GM18873 (cell line): ENCODE measurements at regions not wholly inside any gene's neighbourhood (a gene's known extent, or its start where the extent isn't known, plus 50 kb on each side); places are given as distances from the start of the nearest gene placed in this dataset.

Experiments used
- ATAC-seq: cut with Tn5 transposase; IDR thresholded peaks from one replicate; pipeline ENCODE4 v1.9.1; 2021; ENCODE audit warnings: mild to moderate bottlenecking, moderate library complexity, moderate number of reproducible peaks; ENCODE audit not compliant: unreplicated experiment, low FRiP score

DNA sequence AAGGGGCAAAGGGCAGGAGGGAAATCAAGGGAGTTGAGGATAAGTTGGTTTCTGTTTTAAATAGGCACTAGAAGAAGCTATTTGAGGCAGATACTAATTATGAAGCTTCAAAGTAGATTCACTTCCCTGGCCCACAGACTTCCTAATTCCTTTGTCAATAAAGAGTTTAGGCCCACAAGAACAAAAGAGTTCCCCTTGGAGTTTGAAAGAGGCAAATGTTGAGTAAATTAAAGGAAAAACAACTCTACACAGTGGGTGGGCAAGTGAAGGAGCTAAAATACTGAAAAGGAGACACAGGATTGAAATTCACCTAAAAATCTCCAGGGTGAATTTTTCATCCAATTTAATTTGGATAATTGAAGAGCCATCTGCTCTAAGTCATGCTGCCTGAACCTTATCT lies 411.7 kb upstream of the RORA start:
- no peak for ATAC-seq

DNA sequence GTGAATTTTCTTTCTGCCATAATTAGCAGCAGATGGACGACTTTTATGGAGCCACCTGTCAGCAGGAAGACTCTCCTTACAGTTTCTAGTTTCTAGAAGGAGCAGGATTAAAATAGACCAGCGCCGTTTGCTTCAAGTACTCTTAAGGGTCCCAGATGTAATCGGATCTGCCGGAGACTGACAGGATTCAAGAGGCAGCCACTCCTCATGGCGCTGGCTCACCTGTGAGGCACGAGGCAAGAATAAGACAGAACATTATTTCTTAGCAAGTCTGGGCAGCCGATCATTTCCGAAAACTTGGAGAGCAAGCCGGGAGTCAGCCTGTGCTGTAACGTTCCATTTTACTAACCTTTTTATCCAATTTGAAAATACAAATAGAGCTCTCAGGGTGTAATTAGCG lies 410.4 kb upstream of the RORA start:
- ATAC-seq: no peak

DNA sequence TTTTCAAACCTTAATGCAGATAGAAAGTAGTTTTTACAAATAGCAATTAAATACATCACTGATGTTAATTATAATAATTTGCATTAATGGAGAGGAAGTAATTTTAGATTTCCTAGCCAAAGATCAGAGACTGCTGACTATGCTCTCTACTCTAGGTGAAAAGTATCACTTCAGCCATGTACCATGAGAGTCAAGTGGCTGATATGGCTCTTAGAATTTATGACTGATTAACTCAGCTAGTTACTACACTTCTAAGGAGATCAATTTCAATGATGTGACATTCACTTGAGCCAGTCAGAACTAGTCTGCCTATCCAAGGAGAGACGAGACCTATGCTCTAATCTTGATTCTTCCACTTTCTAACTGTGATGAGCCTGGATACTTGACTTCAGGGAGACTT lies 405.7 kb upstream of the RORA start:
- ATAC-seq: no peak

DNA sequence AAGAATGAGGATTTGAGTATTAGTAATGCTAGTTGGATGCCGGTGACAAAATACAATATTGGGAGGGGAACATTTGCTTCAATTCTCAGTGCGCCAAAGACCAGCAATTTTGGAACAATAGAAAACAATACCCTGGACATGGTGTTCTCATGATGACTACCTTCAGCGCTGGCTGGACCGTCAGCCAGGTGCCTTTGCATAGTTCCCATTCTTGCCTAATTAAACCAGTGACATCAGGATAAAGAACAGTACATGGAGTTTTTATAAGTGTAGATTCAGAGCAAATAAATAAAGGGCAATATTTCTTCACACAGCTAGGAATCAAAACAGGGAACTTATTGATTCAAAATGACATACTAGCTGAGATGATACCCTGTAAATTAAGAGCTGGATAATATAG lies 404.8 kb upstream of the RORA start:
- no peak for ATAC-seq

DNA sequence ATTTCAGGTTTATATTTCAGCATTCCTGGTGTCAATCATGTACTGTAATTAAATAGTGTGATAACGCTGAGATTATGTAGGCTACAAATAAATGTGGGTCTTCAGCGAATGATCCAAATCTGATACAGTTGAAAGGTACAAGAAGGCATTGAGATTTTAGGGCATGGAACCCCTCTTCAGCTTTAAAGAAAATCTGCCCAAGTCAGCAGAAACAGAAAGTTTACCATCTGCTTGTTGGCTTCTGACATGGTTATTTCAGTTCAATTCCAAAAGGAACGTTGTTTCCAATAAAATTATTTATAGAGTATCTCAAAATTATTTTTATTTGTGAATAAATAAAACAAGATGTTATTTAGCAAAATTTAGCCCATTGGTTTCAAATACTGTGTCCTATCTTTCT lies 400.2 kb upstream of the RORA start:
- no peak for ATAC-seq

DNA sequence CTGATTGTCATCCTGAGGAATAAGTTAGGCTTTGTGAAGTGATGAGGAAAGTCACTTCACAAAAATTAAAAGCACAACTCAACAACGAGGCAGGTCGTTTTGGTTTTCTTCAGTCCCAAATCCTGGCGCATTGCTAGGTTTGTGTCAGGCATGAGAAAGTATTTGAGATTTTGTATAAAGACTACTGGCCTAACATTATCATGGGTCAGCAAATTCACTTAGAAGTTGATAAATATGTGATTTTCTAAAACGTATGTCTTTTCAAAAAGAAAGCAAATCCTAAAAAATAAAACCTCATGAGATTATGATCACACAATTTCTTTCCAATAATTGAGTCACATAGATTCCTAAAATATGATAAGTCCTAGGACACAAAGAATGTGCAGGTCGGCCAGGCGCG lies 395.8 kb upstream of the RORA start:
- ATAC-seq: no peak

DNA sequence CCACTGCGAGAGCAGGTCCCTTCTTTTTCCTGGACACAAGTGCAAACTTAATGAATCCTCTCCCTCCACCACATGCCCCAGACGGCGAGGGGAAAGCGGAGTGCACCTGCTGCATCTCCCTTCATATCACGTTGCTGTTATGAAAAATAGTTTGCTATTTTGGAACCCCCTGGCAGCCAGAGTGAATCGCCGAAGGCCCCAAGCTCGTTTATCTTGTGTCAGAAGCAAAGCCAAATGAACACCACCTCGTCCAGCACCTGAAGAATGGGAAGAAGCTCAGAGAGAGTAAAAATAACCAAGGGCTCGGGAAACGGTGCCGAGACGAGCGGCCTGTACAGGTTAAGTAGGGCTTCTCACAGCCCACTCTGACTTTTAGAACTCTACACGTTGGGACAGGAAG lies 394.6 kb upstream of the RORA start:
- no peak for ATAC-seq

DNA sequence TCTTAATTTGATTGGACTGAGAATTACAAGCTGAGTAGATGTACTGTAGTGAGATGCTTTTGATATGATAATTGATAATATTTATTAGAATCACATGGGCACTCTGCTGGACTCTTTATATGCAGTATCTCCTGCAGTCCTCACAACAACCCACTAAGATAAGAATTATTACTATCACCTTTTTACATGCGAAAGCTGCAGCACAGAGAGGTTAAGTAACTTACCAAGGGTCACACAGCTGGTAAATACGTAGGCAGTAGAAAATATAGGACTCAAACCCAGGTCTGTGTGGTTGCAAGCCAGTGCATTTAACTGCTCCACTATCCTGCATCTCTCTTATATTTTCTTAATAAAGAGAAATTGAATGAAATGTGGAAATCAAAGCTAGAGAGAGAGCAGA lies 392.8 kb upstream of the RORA start:
- no peak for ATAC-seq

DNA sequence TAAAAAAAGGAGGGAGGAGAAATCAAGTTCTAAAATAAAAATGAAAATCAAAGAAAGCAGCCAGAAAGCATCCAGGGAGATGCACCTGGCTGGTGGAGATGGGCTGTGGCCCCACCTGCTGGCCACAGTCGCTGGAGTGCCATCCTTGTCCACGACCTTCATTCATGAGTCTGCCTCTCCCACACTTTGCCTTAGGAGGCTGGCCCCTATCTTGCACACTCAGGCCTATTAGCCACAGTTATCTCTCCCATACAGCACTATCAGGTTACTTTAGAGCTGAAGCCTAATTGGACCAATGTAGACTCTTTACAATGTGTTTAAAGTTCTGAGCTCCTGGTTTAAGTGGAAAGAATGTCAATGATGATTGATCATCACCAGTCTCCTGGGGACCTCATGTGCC lies 392.0 kb upstream of the RORA start:
- no peak for ATAC-seq

DNA sequence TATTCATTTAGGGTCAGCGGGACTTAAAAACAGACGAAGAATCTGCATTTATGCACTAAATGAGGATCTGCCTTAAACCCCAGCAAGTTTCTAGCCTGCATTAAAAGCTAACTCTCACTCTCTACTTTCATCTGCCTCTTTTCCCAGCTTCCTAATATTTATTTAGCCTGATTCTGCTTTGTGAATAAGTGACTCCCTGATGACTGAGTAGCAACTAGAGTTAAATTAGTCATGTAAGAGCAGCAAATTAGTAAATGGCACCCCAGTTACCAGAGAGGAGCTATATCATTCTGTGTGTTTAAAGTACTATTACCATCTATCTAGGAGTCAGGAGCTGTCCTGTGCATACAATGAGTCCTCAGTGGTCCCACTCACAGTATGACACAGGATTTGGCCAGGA lies 391.0 kb upstream of the RORA start:
- no peak for ATAC-seq

DNA sequence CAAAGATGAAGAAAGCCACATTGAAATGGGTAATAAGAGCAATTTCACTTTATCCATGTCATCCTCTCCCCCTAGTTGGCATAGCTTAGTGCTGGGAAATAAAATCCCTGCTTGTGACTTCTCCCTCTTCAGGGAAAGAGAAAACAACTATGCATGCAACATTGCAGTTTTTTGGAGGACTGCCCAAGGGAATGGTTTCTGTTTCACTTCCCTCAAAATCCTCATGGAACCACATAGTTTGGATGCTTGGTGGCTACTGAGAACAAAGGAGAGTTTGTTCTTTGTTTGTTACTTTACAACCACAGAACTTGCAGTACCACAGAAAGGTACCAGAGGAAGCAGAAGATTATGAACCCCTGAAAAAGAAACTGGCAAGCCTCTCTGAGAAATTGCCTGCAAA lies 384.6 kb upstream of the RORA start:
- no peak for ATAC-seq

DNA sequence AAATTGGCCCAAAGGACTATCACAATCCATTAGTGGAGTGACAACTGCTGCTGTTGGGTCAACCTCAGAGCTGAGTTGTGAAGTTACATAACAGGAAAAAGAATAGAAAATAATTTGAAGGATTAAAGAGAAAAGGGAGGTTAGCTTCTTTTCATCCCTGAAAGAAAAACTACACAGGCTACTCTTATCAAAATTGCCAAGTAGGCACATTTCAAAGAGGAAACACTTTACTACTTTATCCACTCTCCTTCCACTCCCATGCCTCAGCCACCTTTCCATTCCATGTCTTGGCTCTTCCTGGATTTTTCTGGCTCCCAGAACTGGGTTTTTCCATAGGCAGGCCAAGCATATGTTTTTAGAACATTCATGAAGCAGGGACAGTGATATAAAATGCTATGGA lies 384.0 kb upstream of the RORA start:
- no peak for ATAC-seq

DNA sequence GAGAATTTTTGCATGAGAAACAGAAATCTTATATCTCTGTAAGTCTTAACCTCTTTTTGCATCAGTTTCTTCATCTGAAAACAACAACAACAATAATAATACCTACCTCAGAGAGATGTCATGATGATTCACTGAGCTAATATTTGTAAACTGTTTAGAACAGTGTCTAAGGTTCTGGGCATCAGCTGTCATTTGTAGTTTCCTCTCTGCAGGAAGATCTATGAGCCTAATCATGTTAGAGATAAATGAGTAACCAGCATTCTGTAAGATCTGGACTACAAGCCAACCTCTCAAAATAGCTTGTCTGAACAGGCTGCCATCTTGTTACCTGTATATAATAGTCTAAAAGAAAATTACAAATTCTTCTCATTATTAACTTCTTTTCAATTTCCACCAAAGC lies 383.0 kb upstream of the RORA start:
- no peak for ATAC-seq

DNA sequence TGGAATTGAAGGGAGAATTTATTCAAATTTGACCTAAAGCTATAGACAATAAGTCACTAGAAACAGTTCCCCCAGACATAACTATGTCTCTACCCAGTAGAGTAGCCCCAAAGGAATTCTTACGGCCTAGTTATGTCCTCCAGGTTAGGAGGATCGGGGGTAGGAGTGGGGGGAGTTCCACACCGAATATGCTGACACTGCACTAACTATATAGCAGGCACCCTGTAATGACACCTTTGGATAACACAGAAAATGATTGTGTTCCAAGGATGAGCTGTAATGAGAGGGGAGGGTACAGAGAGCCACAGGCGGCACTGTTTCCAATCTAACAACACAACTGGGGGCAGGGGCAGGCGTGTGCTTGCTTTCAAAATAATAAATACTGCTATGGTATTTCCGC lies 376.2 kb upstream of the RORA start:
- no peak for ATAC-seq

DNA sequence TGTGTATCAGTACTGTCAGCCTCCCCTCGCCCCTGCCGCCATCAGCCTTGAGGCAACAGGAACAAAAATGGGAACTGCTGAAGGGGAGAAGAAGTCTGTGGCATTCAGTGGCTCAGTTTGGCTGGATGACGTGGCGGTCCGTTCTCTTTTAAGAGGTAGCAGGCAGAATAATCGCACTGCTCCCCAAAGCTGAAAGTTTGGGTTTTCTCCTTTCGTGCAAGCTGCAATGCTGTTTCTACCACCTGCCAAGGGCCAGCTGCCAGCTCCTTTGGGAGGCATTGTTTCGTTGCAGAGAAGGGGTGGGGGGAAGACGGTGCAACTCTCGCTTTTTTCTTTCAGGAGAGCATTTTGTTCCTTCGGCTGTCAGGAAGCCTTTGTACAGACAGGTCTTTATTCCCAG lies 369.6 kb upstream of the RORA start:
- no peak for ATAC-seq

DNA sequence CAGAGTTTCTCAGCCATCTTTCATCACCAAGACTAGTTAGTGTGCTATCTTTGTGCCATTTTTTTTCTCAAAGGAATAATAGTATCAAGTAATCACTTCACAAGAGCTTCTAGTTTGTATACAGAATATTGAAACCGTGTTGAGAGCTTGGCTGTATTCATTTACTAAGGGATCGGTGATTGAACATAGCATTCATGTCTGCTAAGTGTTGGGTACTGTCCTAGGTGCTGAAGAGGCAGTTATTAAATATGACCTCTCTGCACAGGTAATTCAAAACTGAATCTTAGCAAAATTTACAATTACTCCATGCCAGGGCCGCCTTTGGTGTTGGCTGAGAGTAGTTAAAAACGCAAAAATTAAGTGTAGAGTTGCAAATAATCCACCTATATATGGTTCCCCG lies 355.3 kb upstream of the RORA start:
- no peak for ATAC-seq

DNA sequence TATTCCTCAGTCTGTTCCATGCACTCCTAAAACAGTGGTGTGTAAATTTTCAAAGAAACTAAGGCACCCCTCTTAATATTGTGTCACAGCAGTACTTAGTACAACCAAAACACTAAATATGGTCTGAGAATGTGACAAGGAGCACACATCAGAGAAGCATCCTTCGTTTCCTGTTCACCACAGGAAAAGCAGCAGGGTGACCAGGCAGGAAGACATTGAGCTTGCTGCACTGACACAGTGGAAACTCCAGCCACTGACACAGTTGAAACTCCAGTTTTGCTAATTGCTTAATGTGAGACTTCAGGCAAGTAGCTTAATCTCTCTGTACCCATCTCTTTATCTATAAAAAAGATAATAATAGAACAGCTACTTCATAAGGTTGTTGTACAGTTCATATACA lies 353.0 kb upstream of the RORA start:
- no peak for ATAC-seq

DNA sequence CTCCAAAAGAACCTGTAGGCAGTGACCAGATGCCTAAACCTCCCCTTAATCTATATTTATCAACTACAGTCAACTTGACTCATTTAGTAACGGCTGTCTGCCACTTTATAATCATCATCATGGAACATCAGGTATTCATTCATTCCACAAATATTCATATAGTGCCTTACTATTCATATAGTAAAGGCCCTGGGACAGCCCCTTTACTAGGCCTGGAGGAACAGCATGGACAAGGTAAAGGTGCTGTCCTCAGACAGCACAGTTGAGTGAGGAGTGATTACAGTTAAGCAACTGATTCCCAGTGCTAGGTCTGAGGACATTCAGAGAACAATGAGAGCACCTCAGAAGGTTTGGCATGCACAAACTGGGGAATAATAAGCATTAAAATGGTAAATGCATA lies 346.5 kb upstream of the RORA start:
- no peak for ATAC-seq

DNA sequence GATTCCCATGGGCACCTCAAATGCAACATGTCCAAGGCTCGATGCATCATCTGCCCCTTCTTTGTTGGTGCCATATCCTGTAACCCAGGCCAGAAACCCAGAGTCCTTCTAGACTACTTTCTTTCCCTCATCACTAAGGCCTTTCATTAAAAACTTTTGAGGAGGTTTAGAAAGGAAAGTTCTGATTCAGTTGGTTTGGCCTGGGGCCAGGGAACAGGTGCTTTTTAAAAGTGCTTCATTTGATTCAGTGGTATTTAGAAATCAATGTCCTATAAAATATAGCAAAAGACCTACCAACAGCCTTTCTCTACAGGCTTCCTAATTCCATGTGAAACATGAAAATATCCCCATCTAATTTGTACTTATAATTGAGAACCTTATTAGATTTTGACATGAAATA lies 341.9 kb upstream of the RORA start:
- no peak for ATAC-seq

DNA sequence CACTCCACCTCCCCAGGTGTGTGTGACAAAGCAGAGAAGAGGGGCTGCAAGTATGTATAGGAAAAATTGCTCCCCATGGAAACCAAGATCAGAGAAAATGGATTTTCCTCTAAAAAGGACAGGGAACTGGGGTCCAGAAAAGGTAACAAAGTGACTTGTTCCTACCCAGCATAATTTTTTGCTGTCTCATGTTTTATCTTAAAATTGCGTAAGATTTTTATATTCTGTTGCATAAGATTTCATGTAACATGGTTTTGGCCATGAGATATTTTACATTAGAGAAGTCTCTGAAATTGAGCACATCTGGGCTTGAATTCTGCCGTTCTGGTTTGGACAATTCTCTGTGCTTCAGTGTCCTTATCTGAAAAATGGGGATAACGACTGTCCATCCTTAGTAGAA lies 335.7 kb upstream of the RORA start:
- ATAC-seq: no peak

DNA sequence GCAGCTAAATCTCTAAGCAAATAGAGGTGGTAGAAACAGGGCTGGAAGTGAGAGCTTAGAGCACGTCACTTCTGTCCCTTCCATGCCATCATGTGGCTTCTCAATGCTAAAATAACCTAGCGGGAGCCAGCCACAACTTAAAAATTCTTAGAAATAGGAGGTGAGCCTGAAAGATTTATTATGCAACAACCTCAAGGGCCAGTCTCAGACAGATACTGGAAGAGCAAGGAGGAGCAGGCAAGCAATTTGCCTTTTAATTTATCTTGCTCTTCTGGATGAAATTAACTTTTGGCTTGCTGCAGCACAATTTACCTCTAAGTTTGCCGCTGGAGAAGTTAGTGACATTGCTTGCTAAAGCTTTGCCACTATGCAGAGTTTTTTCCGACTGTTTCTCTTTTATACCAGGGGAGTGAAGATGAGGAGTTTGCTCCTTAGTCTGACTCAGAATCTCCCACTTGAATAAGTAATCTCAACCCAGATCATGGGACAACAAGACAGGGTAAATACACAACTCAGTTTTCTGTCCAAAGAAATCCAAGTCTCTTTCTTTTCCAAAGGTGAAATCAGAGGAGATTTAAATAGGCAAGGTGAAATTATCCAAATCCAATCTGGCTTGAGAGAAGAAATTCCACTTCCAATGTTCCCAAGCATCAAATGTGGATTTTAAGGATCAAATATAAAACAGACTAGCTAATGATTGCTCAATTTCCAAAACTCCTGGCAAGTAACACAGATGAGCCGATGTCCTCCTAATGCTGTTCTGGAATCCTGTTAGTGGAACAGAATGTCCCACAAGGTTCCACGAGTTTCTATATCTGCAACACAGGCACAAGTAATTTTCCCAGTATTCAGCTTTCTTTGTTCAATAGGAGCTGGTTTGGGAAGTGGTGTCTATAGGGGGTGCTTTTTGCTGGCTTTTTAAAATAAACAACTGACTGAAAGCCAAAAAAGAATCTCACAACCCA lies 329.4 kb upstream of the RORA start:
- no peak for ATAC-seq

DNA sequence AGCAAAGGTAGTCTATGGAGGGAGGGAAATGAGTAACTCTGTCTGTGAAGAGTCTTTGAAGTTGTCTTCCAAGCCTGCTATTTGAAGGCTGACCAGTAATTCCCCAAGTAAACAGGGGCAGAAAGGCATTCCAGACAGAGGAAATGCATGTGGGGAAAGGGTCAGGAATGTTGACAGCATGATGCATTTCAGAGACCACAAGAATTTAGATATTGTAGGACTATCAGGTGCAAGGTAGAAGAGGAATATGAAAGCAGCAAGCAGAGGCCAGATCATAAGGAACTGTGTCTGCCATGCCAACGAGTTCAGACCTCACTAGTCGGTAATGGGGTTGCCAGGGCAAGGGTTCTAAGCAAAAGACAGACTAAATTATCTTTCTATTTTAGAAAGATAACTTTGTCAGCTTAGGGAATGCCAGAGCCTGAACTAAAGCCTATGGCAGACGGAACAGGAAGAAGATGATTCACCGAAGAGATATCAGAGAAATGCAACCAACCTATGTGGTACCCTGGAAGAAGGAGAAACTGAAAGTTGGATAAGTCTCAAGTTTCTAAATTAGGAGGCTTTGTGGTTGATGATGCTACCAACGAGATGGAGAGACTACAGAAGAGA lies 327.0 kb upstream of the RORA start:
- ATAC-seq: no peak
